ENCODE measurements at regions not wholly inside any gene's neighbourhood (a gene's known extent, or its start where the extent isn't known, plus 50 kb on each side); places are given as distances from the start of the nearest gene placed in this dataset.

- no peak for TF ChIP-seq CTCF (conservative IDR thresholded peaks at IDR 0.05 in 1 of 2, IDR thresholded peaks at IDR 0.05 in 1 of 2; ENCODE audit: extremely low read depth in 1 of 2, insufficient read depth in 1 of 2, low read depth in 1 of 2, low read length in 2 of 2)
- no peak for TF ChIP-seq EZH2 (IDR thresholded peaks at IDR 0.05; ENCODE audit: borderline replicate concordance, low read length)
These were observed 397.7 kb upstream of the SMARCA2 start for GRCh38 chr9:1617419-1617818.

All from mammary epithelial cell (primary cell).